ENCODE measurements at regions not wholly inside any gene's neighbourhood (a gene's known extent, or its start where the extent isn't known, plus 50 kb on each side); places are given as distances from the start of the nearest gene placed in this dataset.

DNA sequence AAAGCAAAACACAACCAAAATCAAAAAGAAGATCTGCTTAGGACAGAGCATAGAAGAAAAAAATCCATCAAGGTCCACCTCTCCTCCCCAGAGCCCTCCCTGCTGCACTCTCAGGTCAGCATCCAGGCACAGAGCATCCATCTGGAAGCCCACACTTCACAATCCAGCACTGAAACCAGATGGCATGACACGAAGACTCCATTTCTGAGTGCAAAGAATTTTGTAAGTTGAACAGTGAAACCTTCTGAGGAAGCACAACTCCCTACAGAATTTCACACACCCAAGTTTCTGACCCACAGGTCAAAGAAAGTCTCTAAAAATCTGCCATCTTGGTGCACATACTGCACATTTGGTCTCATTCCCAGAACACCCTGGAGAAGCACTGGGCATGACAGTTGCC, 128.8 kb upstream of the STXBP5 start:
- TF ChIP-seq, protein P1, sequence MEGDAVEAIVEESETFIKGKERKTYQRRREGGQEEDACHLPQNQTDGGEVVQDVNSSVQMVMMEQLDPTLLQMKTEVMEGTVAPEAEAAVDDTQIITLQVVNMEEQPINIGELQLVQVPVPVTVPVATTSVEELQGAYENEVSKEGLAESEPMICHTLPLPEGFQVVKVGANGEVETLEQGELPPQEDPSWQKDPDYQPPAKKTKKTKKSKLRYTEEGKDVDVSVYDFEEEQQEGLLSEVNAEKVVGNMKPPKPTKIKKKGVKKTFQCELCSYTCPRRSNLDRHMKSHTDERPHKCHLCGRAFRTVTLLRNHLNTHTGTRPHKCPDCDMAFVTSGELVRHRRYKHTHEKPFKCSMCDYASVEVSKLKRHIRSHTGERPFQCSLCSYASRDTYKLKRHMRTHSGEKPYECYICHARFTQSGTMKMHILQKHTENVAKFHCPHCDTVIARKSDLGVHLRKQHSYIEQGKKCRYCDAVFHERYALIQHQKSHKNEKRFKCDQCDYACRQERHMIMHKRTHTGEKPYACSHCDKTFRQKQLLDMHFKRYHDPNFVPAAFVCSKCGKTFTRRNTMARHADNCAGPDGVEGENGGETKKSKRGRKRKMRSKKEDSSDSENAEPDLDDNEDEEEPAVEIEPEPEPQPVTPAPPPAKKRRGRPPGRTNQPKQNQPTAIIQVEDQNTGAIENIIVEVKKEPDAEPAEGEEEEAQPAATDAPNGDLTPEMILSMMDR (IDR thresholded peaks at IDR 0.05) = no peak
- TF ChIP-seq POLR2A (IDR thresholded peaks at IDR 0.05) = no peak
- TF ChIP-seq EP300 (IDR thresholded peaks at IDR 0.05) = no peak

All from ovary (tissue), 3 donors.